Naive thymus-derived CD4-positive, alpha-beta T cell (primary cell): ENCODE measurements at regions not wholly inside any gene's neighbourhood (a gene's known extent, or its start where the extent isn't known, plus 50 kb on each side); places are given as distances from the start of the nearest gene placed in this dataset.
A peak's percentile ranks its signal among the peaks of the same experiment; 100 is the strongest.

Experiments
- ATAC-seq: fragments of 150-1000 bp; cut with Tn5 transposase; 2 replicates; pipeline ENCODE4 v1.10.0; 2021; ENCODE audit warnings: mild to moderate bottlenecking, moderate library complexity
- CTCF ChIA-PET: fragments of 350-600 bp; sonication (Branson Sonifier 250); formaldehyde crosslinking; loops from one replicate; lab custom pipeline; 2021; ENCODE audit warnings: antibody characterized with exemption; lab: Charles Lee
- POLR2A ChIA-PET: fragments of 350-600 bp; sonication (Branson Sonifier 250); formaldehyde crosslinking; loops from one replicate; lab custom pipeline; 2021; ENCODE audit warnings: antibody characterized with exemption, inconsistent platforms; lab: Charles Lee
- DNase-seq, 9 donors: peaks; one replicate each; pipeline versions ENCODE4 v3.0.0 to v3.0.0-alpha.2; 2020 to 2022; ENCODE audit warnings: mixed read lengths in 1 of 9
- H3K27ac ChIP-seq: one replicate; pipeline ENCODE4 v1.7.0; 2013; ENCODE audit warnings: mild to moderate bottlenecking, low read depth, low read length, moderate library complexity
- H3K27me3 ChIP-seq, 2 donors: one replicate each; pipeline ENCODE4 v1.7.0; 2013; ENCODE audit warnings: low read length in 2 of 2, mild to moderate bottlenecking in 2 of 2, moderate library complexity in 2 of 2; ENCODE audit not compliant: control insufficient read depth in 2 of 2, insufficient read depth in 2 of 2
- H3K36me3 ChIP-seq, 3 experiments: 1 replicate in 2 of 3; 2 replicates in 1 of 3; pipeline ENCODE4 v1.7.0; 2013; ENCODE audit warnings: low read length in 3 of 3, mild to moderate bottlenecking in 3 of 3, moderate library complexity in 1 of 3; ENCODE audit not compliant: insufficient read depth in 3 of 3, control insufficient read depth in 2 of 3
- H3K4me1 ChIP-seq, 2 donors: one replicate each; pipeline ENCODE4 v1.7.0; 2013; ENCODE audit warnings: low read length in 2 of 2, mild to moderate bottlenecking in 2 of 2, moderate library complexity in 1 of 2; ENCODE audit not compliant: control insufficient read depth in 2 of 2, insufficient read depth in 2 of 2
- H3K4me3 ChIP-seq: 2 replicates; pipeline ENCODE4 v1.7.0; 2013; ENCODE audit warnings: mild to moderate bottlenecking, low read length
- H3K9me3 ChIP-seq, 3 experiments: 1 replicate in 2 of 3; 2 replicates in 1 of 3; pipeline ENCODE4 v1.7.0; 2013; ENCODE audit warnings: low read length in 3 of 3; ENCODE audit not compliant: control insufficient read depth in 2 of 3
- H3K27ac Mint-ChIP-seq, 9 donors: one replicate each; pipeline ENCODE4 v1.8.0; 2020 to 2022; ENCODE audit warnings: mixed read lengths in 9 of 9, mild to moderate bottlenecking in 8 of 9, moderate library complexity in 5 of 9, inconsistent platforms in 2 of 9
- H3K27me3 Mint-ChIP-seq, 5 donors: one replicate each; pipeline ENCODE4 v1.8.0; 2021 to 2022; ENCODE audit warnings: mixed read lengths in 5 of 5, mild to moderate bottlenecking in 1 of 5
- H3K36me3 Mint-ChIP-seq, 5 donors: one replicate each; pipeline ENCODE4 v1.8.0; 2020 to 2022; ENCODE audit warnings: mixed read lengths in 5 of 5, mild to moderate bottlenecking in 3 of 5, inconsistent platforms in 1 of 5
- H3K4me1 Mint-ChIP-seq, 7 donors: one replicate each; pipeline ENCODE4 v1.8.0; 2020 to 2022; ENCODE audit warnings: mixed read lengths in 7 of 7, mild to moderate bottlenecking in 3 of 7, inconsistent platforms in 1 of 7
- H3K4me3 Mint-ChIP-seq, 10 donors: one replicate each; pipeline ENCODE4 v1.8.0; 2020 to 2022; ENCODE audit warnings: mild to moderate bottlenecking in 10 of 10, mixed read lengths in 10 of 10, moderate library complexity in 6 of 10, inconsistent platforms in 2 of 10
- H3K9me3 Mint-ChIP-seq, 11 donors: one replicate each; pipeline ENCODE4 v1.8.0; 2020 to 2022; ENCODE audit warnings: mixed read lengths in 11 of 11, mild to moderate bottlenecking in 4 of 11, inconsistent platforms in 1 of 11, moderate library complexity in 1 of 11
- intact Hi-C, 2 donors: fragments of 100-400 bp; cut with micrococcal nuclease; formaldehyde crosslinking; loops; one replicate each; pipeline ENCODE4 v1.15.1; 2023

GRCh38 chr6:63440057-63440456, 120.3 kb upstream of the LGSN start:
- no peaks in the 10 kb centered on the region for H3K36me3 ChIP-seq
- intact Hi-C loops = no loop called here
- H3K27me3 ChIP-seq = no peaks in the 10 kb centered on the region
- POLR2A ChIA-PET = no interaction called here
- DNase-seq (no peak), ATAC-seq (no peak)
- Mint-ChIP-seq H3K4me1 (peaks cover 0 to 4% (median 0%) of the 10 kb centered on the region in 7 donors), H3K27me3 (peaks cover 0 to 7% (median 0%) of the 10 kb centered on the region in 5 donors), H3K4me3 (no peak overlapping the region), H3K27ac (peak overlapping the region in 2 of 9 donors; percentile 13 to 47), H3K9me3 (peaks cover 0 to 5% (median 1%) of the 10 kb centered on the region in 11 donors), H3K36me3 (no peaks in the 10 kb centered on the region)
- no peak overlapping the region for H3K27ac ChIP-seq
- no peak overlapping the region for H3K4me3 ChIP-seq
- H3K9me3 ChIP-seq = no peaks in the 10 kb centered on the region
- H3K4me1 ChIP-seq = no peaks in the 10 kb centered on the region
- CTCF ChIA-PET = no interaction called here

GRCh38 chr6:63440594-63440993, 120.8 kb upstream of the LGSN start:
- no peaks in the 10 kb centered on the region for H3K27me3 ChIP-seq
- peak overlapping the region in 1 of 9 donors; percentile 47 for H3K27ac Mint-ChIP-seq
- CTCF ChIA-PET = no interaction called here

DNA sequence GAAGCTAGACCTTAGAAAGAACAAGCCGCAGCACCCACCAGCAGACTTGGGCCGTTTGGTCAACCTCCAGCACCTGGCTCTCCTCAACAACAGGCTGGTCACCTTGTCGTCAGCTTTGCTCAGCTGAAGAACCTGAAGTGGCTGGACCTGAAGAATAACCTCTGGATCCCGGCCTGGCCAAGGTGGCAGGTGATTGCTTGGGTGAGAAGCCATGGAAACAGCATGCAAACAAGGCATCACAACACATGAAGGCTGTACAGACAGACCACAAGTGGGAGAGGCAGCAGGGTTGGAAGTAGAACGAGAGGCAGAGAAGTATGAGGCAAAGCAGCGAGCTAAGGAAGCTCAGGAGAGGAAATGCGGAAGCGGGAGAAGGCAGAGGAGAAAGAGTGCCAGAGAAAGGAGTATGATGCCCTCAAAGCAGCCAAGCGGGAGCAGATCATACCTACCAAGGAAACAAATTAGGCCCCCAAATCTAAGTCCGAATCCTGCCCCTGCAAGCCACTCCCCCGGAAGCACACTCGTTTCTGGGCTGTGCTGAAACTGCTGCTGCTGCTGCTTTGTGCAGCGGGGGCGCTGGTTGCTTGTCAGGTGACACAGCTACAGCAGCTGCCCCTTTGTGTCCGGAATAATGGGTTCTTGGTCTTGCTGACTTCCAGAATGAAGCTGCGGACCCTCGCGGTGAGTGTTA, 121.6 kb upstream of the LGSN start:
- Mint-ChIP-seq H3K4me1 (peaks cover 0 to 4% (median 0%) of the 10 kb centered on the region in 7 donors), H3K9me3 (peaks cover 0 to 5% (median under 1%) of the 10 kb centered on the region in 11 donors), H3K36me3 (no peaks in the 10 kb centered on the region), H3K27ac (peak overlapping the region in 4 of 9 donors; percentile 10 to 78 (median 21)), H3K4me3 (peak overlapping the region in 9 of 10 donors; percentile 15 to 86 (median 56)), H3K27me3 (peaks cover 0 to 3% (median 0%) of the 10 kb centered on the region in 5 donors)
- Histone ChIP-seq H3K27ac (no peak overlapping the region), H3K36me3 (no peaks in the 10 kb centered on the region), H3K4me3 (no peak overlapping the region), H3K4me1 (no peaks in the 10 kb centered on the region), H3K27me3 (no peaks in the 10 kb centered on the region), H3K9me3 (no peaks in the 10 kb centered on the region)
- intact Hi-C loops = no loop called here
- ChIA-PET CTCF (interaction anchor here (0.9 kb wide), 1 partner anchor 9 kb away, joined by 3 read pairs; no protein-coding TSS in a partner anchor), POLR2A (no interaction called here)
- ATAC-seq (no peak), DNase-seq (peak in 1 of 9 donors; percentile 3)

More at GRCh38 chr6:63440594-63440993, 120.8 kb upstream of the LGSN start:
- Mint-ChIP-seq H3K9me3 (peaks cover 0 to 5% (median 1%) of the 10 kb centered on the region in 11 donors), H3K4me3 (no peak overlapping the region), H3K27me3 (peaks cover 0 to 7% (median 0%) of the 10 kb centered on the region in 5 donors), H3K36me3 (no peaks in the 10 kb centered on the region), H3K4me1 (peaks cover 0 to 4% (median 0%) of the 10 kb centered on the region in 7 donors)
- Histone ChIP-seq H3K4me1 (no peaks in the 10 kb centered on the region), H3K4me3 (no peak overlapping the region), H3K27ac (no peak overlapping the region), H3K36me3 (no peaks in the 10 kb centered on the region), H3K9me3 (no peaks in the 10 kb centered on the region)
- ATAC-seq (no peak), DNase-seq (no peak)
- POLR2A ChIA-PET = no interaction called here
- intact Hi-C loops = no loop called here

DNA sequence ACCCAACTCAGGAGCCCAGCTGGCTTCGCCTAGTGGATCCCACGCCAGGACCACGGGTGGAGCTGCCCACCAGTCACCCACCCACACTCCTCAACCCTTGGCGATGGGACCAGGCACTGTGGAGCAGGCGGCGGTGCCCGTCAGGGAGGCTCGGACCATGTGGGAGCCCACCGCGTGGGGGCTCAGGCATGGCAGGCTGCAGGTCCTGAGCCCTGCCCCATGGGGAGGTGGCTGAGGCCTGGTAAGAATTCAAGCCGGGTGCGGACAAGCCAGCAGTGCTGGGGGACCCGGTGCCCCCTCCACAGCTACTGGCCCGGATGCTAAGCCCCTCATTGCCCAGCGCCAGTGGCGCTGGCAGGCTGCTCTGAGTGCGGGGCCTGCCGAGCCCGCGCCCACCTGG, 123.1 kb upstream of the LGSN start:
- Histone ChIP-seq H3K4me3 (no peak overlapping the region), H3K27me3 (no peaks in the 10 kb centered on the region), H3K4me1 (no peaks in the 10 kb centered on the region), H3K9me3 (no peaks in the 10 kb centered on the region), H3K27ac (no peak overlapping the region), H3K36me3 (no peaks in the 10 kb centered on the region)
- POLR2A ChIA-PET = no interaction called here
- CTCF ChIA-PET = no interaction called here
- Mint-ChIP-seq H3K27ac (no peak overlapping the region), H3K4me3 (no peak overlapping the region), H3K9me3 (peaks cover 0 to 5% (median 0%) of the 10 kb centered on the region in 11 donors), H3K4me1 (peaks cover 0 to 4% (median 0%) of the 10 kb centered on the region in 7 donors), H3K27me3 (peaks cover 0 to 3% (median 0%) of the 10 kb centered on the region in 5 donors), H3K36me3 (no peaks in the 10 kb centered on the region)
- no peak for DNase-seq
- no peak for ATAC-seq
- intact Hi-C loops = no loop called here

- H3K27ac Mint-ChIP-seq = no peak overlapping the region
- CTCF ChIA-PET = interaction anchor here (0.6 kb wide), 1 partner anchor 246 kb away, joined by 3 read pairs; no protein-coding TSS in a partner anchor
- ATAC-seq (no peak), DNase-seq (no peak)
- H3K9me3 Mint-ChIP-seq = peaks cover 0 to 2% (median 0%) of the 10 kb centered on the region in 11 donors
- no peak overlapping the region for H3K4me3 Mint-ChIP-seq
- H3K27me3 Mint-ChIP-seq = peaks cover 0 to 4% (median 0%) of the 10 kb centered on the region in 5 donors
- H3K36me3 Mint-ChIP-seq = no peaks in the 10 kb centered on the region
- Histone ChIP-seq H3K4me3 (no peak overlapping the region), H3K27ac (no peak overlapping the region), H3K9me3 (no peaks in the 10 kb centered on the region), H3K27me3 (no peaks in the 10 kb centered on the region), H3K4me1 (no peaks in the 10 kb centered on the region), H3K36me3 (no peaks in the 10 kb centered on the region)
- peaks cover 0 to 4% (median 0%) of the 10 kb centered on the region in 7 donors for H3K4me1 Mint-ChIP-seq
- POLR2A ChIA-PET = no interaction called here
- intact Hi-C loops = no loop called here
Measured at GRCh38 chr6:63444768-63445167, 125.0 kb upstream of the LGSN start.

- POLR2A ChIA-PET = no interaction called here
- H3K27me3 Mint-ChIP-seq = peaks cover 0 to 6% (median 0%) of the 10 kb centered on the region in 5 donors
Measured at GRCh38 chr6:63446405-63446804, 125.9 kb upstream of the LOC128125822 start.

More at GRCh38 chr6:63446405-63446804, 125.9 kb upstream of the LOC128125822 start:
- no peak overlapping the region for H3K27ac ChIP-seq
- no peaks in the 10 kb centered on the region for H3K9me3 ChIP-seq
- H3K4me3 ChIP-seq = no peak overlapping the region
- Mint-ChIP-seq H3K36me3 (no peaks in the 10 kb centered on the region), H3K4me3 (no peak overlapping the region), H3K4me1 (no peaks in the 10 kb centered on the region), H3K9me3 (peaks cover 0 to 3% (median 0%) of the 10 kb centered on the region in 11 donors), H3K27ac (no peak overlapping the region)
- intact Hi-C loops = no loop called here
- no peak for ATAC-seq
- no peaks in the 10 kb centered on the region for H3K4me1 ChIP-seq
- H3K36me3 ChIP-seq = no peaks in the 10 kb centered on the region
- DNase-seq = no peak
- CTCF ChIA-PET = no interaction called here
- no peaks in the 10 kb centered on the region for H3K27me3 ChIP-seq
